Fibroblast of the aortic adventitia (primary cell): ENCODE measurements at regions not wholly inside any gene's neighbourhood (a gene's known extent, or its start where the extent isn't known, plus 50 kb on each side); places are given as distances from the start of the nearest gene placed in this dataset.
A peak's percentile ranks its signal among the peaks of the same experiment; 100 is the strongest.

Experiments used
- DNase-seq: peaks from one replicate; pipeline ENCODE4 v3.0.0-alpha.2; 2010; ENCODE audit warnings: low read depth
- H3K4me3 ChIP-seq: 2 replicates; pipeline ENCODE4 v1.5.1; 2011; ENCODE audit warnings: low read depth, mild to moderate bottlenecking, control low read depth, low read length, moderate library complexity
- CTCF ChIP-seq: IDR thresholded peaks from 2 replicates; pipeline ENCODE4 v1.5.1; 2011; ENCODE audit warnings: mild to moderate bottlenecking, low read length, control low read depth, inconsistent platforms; ENCODE audit not compliant: insufficient read depth

GRCh38 chr1:171422511-171422910 lies 62.8 kb upstream of the PRRC2C start:
- TF ChIP-seq CTCF = no peak
- DNase-seq = peak; percentile 52
- no peak overlapping the region for H3K4me3 ChIP-seq

- H3K4me3 ChIP-seq = no peak overlapping the region
- TF ChIP-seq CTCF = no peak
- no peak for DNase-seq
These were observed 60.8 kb upstream of the PRRC2C start for GRCh38 chr1:171424494-171424893.

GRCh38 chr1:171426645-171427044 lies 58.7 kb upstream of the PRRC2C start:
- no peak for TF ChIP-seq CTCF
- no peak for DNase-seq
- H3K4me3 ChIP-seq = no peak overlapping the region

- DNase-seq = no peak
- no peak overlapping the region for H3K4me3 ChIP-seq
- no peak for TF ChIP-seq CTCF
These were observed 57.4 kb upstream of the PRRC2C start for GRCh38 chr1:171427852-171428471.

GRCh38 chr1:171429137-171429536 lies 56.2 kb upstream of the PRRC2C start:
- H3K4me3 ChIP-seq = no peak overlapping the region
- TF ChIP-seq CTCF = no peak
- no peak for DNase-seq

- DNase-seq = no peak
- H3K4me3 ChIP-seq = no peak overlapping the region
These were observed 53.3 kb upstream of the PRRC2C start for GRCh38 chr1:171431994-171432393.

More at GRCh38 chr1:171431994-171432393, 53.3 kb upstream of the PRRC2C start:
- TF ChIP-seq CTCF = no peak
